ENCODE measurements at regions not wholly inside any gene's neighbourhood (a gene's known extent, or its start where the extent isn't known, plus 50 kb on each side); places are given as distances from the start of the nearest gene placed in this dataset.

GRCh38 chr7:26038201-26038990 is 113.6 kb upstream of the NFE2L3 start:
- DNase-seq = no peak
- Histone ChIP-seq H3K4me3 (ENCODE audit: insufficient read depth, low read depth, low read length) (no peak overlapping the region), H3K27me3 (ENCODE audit: control insufficient read depth, insufficient read depth, low read length) (no peaks in the 10 kb centered on the region; the same call in 1 of the 2 replicates), H3K36me3 (replicated peaks; ENCODE audit: control insufficient read depth, insufficient read depth, low read length) (no peaks in the 10 kb centered on the region)

- no peaks in the 10 kb centered on the region; the same call in 1 of the 2 replicates for H3K27me3 ChIP-seq (ENCODE audit: control insufficient read depth, insufficient read depth, low read length)
- no peaks in the 10 kb centered on the region for H3K36me3 ChIP-seq (replicated peaks; ENCODE audit: control insufficient read depth, insufficient read depth, low read length)
- H3K4me3 ChIP-seq (ENCODE audit: insufficient read depth, low read depth, low read length) = no peak overlapping the region
- DNase-seq = no peak
Observed at GRCh38 chr7:26040085-26040484, 111.9 kb upstream of the NFE2L3 start.

GRCh38 chr7:26042237-26042636 is 109.8 kb upstream of the NFE2L3 start:
- Histone ChIP-seq H3K36me3 (replicated peaks; ENCODE audit: control insufficient read depth, insufficient read depth, low read length) (no peaks in the 10 kb centered on the region), H3K27me3 (ENCODE audit: control insufficient read depth, insufficient read depth, low read length) (no peaks in the 10 kb centered on the region; the same call in 1 of the 2 replicates), H3K4me3 (ENCODE audit: insufficient read depth, low read depth, low read length) (no peak overlapping the region)
- no peak for DNase-seq

- H3K36me3 ChIP-seq (replicated peaks; ENCODE audit: control insufficient read depth, insufficient read depth, low read length) = no peaks in the 10 kb centered on the region
- H3K27me3 ChIP-seq (ENCODE audit: control insufficient read depth, insufficient read depth, low read length) = no peaks in the 10 kb centered on the region; the same call in 1 of the 2 replicates
- H3K4me3 ChIP-seq (ENCODE audit: insufficient read depth, low read depth, low read length) = no peak overlapping the region
- DNase-seq = no peak
Observed at GRCh38 chr7:26043801-26044200, 108.2 kb upstream of the NFE2L3 start.

GRCh38 chr7:26044320-26044719 is 107.7 kb upstream of the NFE2L3 start:
- DNase-seq = no peak

GRCh38 chr7:26046150-26046549 is 105.8 kb upstream of the NFE2L3 start:
- H3K27me3 ChIP-seq (ENCODE audit: control insufficient read depth, insufficient read depth, low read length) = no peaks in the 10 kb centered on the region
- no peaks in the 10 kb centered on the region for H3K36me3 ChIP-seq (replicated peaks; ENCODE audit: control insufficient read depth, insufficient read depth, low read length)
- no peak for DNase-seq
- no peak overlapping the region for H3K4me3 ChIP-seq (ENCODE audit: insufficient read depth, low read depth, low read length)

More at GRCh38 chr7:26044320-26044719, 107.7 kb upstream of the NFE2L3 start:
- Histone ChIP-seq H3K36me3 (replicated peaks; ENCODE audit: control insufficient read depth, insufficient read depth, low read length) (no peaks in the 10 kb centered on the region), H3K27me3 (ENCODE audit: control insufficient read depth, insufficient read depth, low read length) (no peaks in the 10 kb centered on the region; the same call in 1 of the 2 replicates), H3K4me3 (ENCODE audit: insufficient read depth, low read depth, low read length) (no peak overlapping the region)

GRCh38 chr7:26046878-26047277 is 105.1 kb upstream of the NFE2L3 start:
- no peaks in the 10 kb centered on the region for H3K27me3 ChIP-seq (ENCODE audit: control insufficient read depth, insufficient read depth, low read length)
- no peak overlapping the region for H3K4me3 ChIP-seq (ENCODE audit: insufficient read depth, low read depth, low read length)
- H3K36me3 ChIP-seq (replicated peaks; ENCODE audit: control insufficient read depth, insufficient read depth, low read length) = no peaks in the 10 kb centered on the region

GRCh38 chr7:26048663-26049062 is 103.3 kb upstream of the NFE2L3 start:
- DNase-seq = no peak
- Histone ChIP-seq H3K36me3 (replicated peaks; ENCODE audit: control insufficient read depth, insufficient read depth, low read length) (no peaks in the 10 kb centered on the region), H3K27me3 (ENCODE audit: control insufficient read depth, insufficient read depth, low read length) (no peaks in the 10 kb centered on the region), H3K4me3 (ENCODE audit: insufficient read depth, low read depth, low read length) (no peak overlapping the region)

More at GRCh38 chr7:26046878-26047277, 105.1 kb upstream of the NFE2L3 start:
- no peak for DNase-seq

GRCh38 chr7:26049081-26049480 is 102.9 kb upstream of the NFE2L3 start:
- Histone ChIP-seq H3K36me3 (replicated peaks; ENCODE audit: control insufficient read depth, insufficient read depth, low read length) (no peaks in the 10 kb centered on the region), H3K27me3 (ENCODE audit: control insufficient read depth, insufficient read depth, low read length) (no peaks in the 10 kb centered on the region), H3K4me3 (ENCODE audit: insufficient read depth, low read depth, low read length) (no peak overlapping the region)
- no peak for DNase-seq

- H3K36me3 ChIP-seq (replicated peaks; ENCODE audit: control insufficient read depth, insufficient read depth, low read length) = no peaks in the 10 kb centered on the region
- no peak for DNase-seq
- H3K4me3 ChIP-seq (ENCODE audit: insufficient read depth, low read depth, low read length) = no peak overlapping the region
- H3K27me3 ChIP-seq (ENCODE audit: control insufficient read depth, insufficient read depth, low read length) = no peaks in the 10 kb centered on the region
Observed at GRCh38 chr7:26051021-26051420, 101.0 kb upstream of the NFE2L3 start.

GRCh38 chr7:26052706-26053105 is 99.3 kb upstream of the NFE2L3 start:
- no peak for DNase-seq
- no peaks in the 10 kb centered on the region for H3K27me3 ChIP-seq (ENCODE audit: control insufficient read depth, insufficient read depth, low read length)
- H3K4me3 ChIP-seq (ENCODE audit: insufficient read depth, low read depth, low read length) = no peak overlapping the region
- no peaks in the 10 kb centered on the region for H3K36me3 ChIP-seq (replicated peaks; ENCODE audit: control insufficient read depth, insufficient read depth, low read length)

GRCh38 chr7:26054386-26054785 is 97.6 kb upstream of the NFE2L3 start:
- no peak for DNase-seq
- no peaks in the 10 kb centered on the region for H3K27me3 ChIP-seq (ENCODE audit: control insufficient read depth, insufficient read depth, low read length)
- no peaks in the 10 kb centered on the region for H3K36me3 ChIP-seq (replicated peaks; ENCODE audit: control insufficient read depth, insufficient read depth, low read length)
- no peak overlapping the region for H3K4me3 ChIP-seq (ENCODE audit: insufficient read depth, low read depth, low read length)

- no peak for DNase-seq
- Histone ChIP-seq H3K27me3 (ENCODE audit: control insufficient read depth, insufficient read depth, low read length) (no peaks in the 10 kb centered on the region), H3K4me3 (ENCODE audit: insufficient read depth, low read depth, low read length) (no peak overlapping the region), H3K36me3 (replicated peaks; ENCODE audit: control insufficient read depth, insufficient read depth, low read length) (no peaks in the 10 kb centered on the region)
Observed at GRCh38 chr7:26055241-26055640, 96.8 kb upstream of the NFE2L3 start.

- H3K36me3 ChIP-seq (replicated peaks; ENCODE audit: control insufficient read depth, insufficient read depth, low read length) = no peaks in the 10 kb centered on the region
- no peak for DNase-seq
Observed at GRCh38 chr7:26060733-26061677, 91.0 kb upstream of the NFE2L3 start.

More at GRCh38 chr7:26060733-26061677, 91.0 kb upstream of the NFE2L3 start:
- Histone ChIP-seq H3K4me3 (ENCODE audit: insufficient read depth, low read depth, low read length) (no peak overlapping the region), H3K27me3 (ENCODE audit: control insufficient read depth, insufficient read depth, low read length) (no peaks in the 10 kb centered on the region)
